ENCODE measurements at regions not wholly inside any gene's neighbourhood (a gene's known extent, or its start where the extent isn't known, plus 50 kb on each side); places are given as distances from the start of the nearest gene placed in this dataset.

DNA sequence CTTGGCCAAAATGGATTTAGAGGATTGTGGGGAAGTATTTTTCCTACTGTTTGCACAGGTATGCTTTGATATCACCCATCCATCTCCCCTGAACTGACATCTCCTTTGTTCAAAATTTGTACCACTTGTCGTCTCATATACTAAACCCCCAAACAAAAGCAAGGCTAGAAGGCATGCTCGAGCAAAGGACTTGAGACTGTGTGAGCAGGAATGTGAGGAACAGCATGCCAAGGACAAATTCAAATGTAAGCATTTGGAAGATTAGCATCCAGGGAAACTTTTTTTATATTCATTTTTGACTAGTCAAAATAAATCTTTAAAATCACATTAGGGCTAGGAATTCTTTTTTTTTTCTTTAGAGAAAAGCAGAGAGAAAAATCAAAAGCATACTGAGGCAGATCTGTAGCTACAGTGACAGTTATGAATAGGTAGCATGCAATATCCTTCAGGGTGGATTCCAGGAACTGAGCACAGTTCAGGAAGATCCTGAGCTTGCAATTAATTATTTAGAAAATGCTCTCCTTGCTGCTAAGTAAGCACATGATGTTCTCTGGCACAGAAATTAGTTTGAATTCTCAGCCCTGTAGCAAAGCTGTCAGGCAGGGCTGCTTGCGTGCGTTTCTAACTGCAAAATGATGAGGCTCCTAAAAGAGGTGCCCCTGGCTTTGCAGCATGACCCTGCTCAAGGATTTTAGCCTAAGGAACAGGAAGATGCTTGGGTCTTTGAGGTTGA is 327.7 kb downstream of the LRIG3 start:
- BruUV-seq (replicated peaks): no TSS peak
- H3K79me2 ChIP-seq (ENCODE audit: insufficient read depth, low read length): no peaks in the 10 kb centered on the region
- H4K20me1 ChIP-seq (ENCODE audit: insufficient read depth): no peaks in the 10 kb centered on the region
- no peaks in the 10 kb centered on the region for H3K36me3 ChIP-seq (ENCODE audit: control insufficient read depth in 1 of 2, insufficient read depth in 2 of 2, low read length in 2 of 2)
- ATAC-seq (no peak), DNase-seq (ENCODE audit: low read depth, low spot score) (no peak)
- ChIA-PET POLR2A (no interaction called here), CTCF (no interaction called here), RAD21 (ENCODE audit: low non-redundant PET in 1 of 2, low total read pairs in 2 of 2, uncharacterized antibody in 2 of 2, unreplicated experiment in 2 of 2) (no interaction called here)
- H3K4me1 ChIP-seq (ENCODE audit: control insufficient read depth in 1 of 2, insufficient read depth in 2 of 2, low read length in 2 of 2): peaks cover 4 to 18% of the 10 kb centered on the region in 2 experiments; a peak in 3 of 4 replicates
- H3K9ac ChIP-seq (ENCODE audit: low read length): no peak overlapping the region
- H3K9me3 ChIP-seq (ENCODE audit: control insufficient read depth in 1 of 2, insufficient read depth in 1 of 2, low read depth in 1 of 2, low read length in 2 of 2): no peaks in the 10 kb centered on the region
- H3K9me2 ChIP-seq (ENCODE audit: insufficient read depth): no peaks in the 10 kb centered on the region
- intact Hi-C loops (cut with micrococcal nuclease): no loop called here
- TF ChIP-seq ELF1 (IDR thresholded peaks at IDR 0.05; ENCODE audit: borderline replicate concordance, low read depth) (no peak), TCF7L2 (IDR thresholded peaks at IDR 0.05; ENCODE audit: borderline replicate concordance, extremely low read depth, insufficient read depth, insufficient read length) (no peak), SIN3A (IDR thresholded peaks at IDR 0.05; ENCODE audit: low read depth) (no peak), FOSL1 (IDR thresholded peaks at IDR 0.05; ENCODE audit: low read depth) (no peak), RAD21 (IDR thresholded peaks at IDR 0.05; ENCODE audit: low read depth) (no peak), EZH2phosphoT487 (IDR thresholded peaks at IDR 0.05; ENCODE audit: borderline replicate concordance) (no peak), EGR1 (IDR thresholded peaks at IDR 0.05; ENCODE audit: low read depth) (no peak), ZFX (IDR thresholded peaks at IDR 0.05) (no peak), JUND (IDR thresholded peaks at IDR 0.05) (no peak), EZH2 (IDR thresholded peaks at IDR 0.05) (no peak), CEBPB (IDR thresholded peaks at IDR 0.05; ENCODE audit: low read depth) (no peak), YY1 (IDR thresholded peaks at IDR 0.05; ENCODE audit: extremely low read depth, insufficient replicate concordance, low read depth, low read length) (no peak), CBX3 (IDR thresholded peaks at IDR 0.05; ENCODE audit: low read depth) (no peak)
- TF ChIP-seq, protein P1, sequence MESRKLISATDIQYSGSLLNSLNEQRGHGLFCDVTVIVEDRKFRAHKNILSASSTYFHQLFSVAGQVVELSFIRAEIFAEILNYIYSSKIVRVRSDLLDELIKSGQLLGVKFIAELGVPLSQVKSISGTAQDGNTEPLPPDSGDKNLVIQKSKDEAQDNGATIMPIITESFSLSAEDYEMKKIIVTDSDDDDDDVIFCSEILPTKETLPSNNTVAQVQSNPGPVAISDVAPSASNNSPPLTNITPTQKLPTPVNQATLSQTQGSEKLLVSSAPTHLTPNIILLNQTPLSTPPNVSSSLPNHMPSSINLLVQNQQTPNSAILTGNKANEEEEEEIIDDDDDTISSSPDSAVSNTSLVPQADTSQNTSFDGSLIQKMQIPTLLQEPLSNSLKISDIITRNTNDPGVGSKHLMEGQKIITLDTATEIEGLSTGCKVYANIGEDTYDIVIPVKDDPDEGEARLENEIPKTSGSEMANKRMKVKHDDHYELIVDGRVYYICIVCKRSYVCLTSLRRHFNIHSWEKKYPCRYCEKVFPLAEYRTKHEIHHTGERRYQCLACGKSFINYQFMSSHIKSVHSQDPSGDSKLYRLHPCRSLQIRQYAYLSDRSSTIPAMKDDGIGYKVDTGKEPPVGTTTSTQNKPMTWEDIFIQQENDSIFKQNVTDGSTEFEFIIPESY (IDR thresholded peaks at IDR 0.05; ENCODE audit: extremely low read depth, insufficient replicate concordance, low read length): no peak
- TF ChIP-seq, protein P2, sequence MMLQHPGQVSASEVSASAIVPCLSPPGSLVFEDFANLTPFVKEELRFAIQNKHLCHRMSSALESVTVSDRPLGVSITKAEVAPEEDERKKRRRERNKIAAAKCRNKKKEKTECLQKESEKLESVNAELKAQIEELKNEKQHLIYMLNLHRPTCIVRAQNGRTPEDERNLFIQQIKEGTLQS (IDR thresholded peaks at IDR 0.05): no peak
- TF ChIP-seq, protein P3, sequence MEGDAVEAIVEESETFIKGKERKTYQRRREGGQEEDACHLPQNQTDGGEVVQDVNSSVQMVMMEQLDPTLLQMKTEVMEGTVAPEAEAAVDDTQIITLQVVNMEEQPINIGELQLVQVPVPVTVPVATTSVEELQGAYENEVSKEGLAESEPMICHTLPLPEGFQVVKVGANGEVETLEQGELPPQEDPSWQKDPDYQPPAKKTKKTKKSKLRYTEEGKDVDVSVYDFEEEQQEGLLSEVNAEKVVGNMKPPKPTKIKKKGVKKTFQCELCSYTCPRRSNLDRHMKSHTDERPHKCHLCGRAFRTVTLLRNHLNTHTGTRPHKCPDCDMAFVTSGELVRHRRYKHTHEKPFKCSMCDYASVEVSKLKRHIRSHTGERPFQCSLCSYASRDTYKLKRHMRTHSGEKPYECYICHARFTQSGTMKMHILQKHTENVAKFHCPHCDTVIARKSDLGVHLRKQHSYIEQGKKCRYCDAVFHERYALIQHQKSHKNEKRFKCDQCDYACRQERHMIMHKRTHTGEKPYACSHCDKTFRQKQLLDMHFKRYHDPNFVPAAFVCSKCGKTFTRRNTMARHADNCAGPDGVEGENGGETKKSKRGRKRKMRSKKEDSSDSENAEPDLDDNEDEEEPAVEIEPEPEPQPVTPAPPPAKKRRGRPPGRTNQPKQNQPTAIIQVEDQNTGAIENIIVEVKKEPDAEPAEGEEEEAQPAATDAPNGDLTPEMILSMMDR (IDR thresholded peaks at IDR 0.05 in 2 of 3, conservative IDR thresholded peaks at IDR 0.05 in 1 of 3; ENCODE audit: borderline replicate concordance in 1 of 3, insufficient read depth in 1 of 3, low read depth in 2 of 3, low read length in 2 of 3): no peak
- H3K4me3 ChIP-seq (replicated peaks in 1 of 2; ENCODE audit: low read depth in 1 of 2, low read length in 2 of 2): no peak overlapping the region
- no peak overlapping the region for H2AFZ ChIP-seq (ENCODE audit: low read depth, low read length, poor library complexity, severe bottlenecking)
- H3K4me2 ChIP-seq (ENCODE audit: low read length): no peak overlapping the region
- H3K27ac ChIP-seq (ENCODE audit: low read depth, low read length): no peak overlapping the region
- no peaks in the 10 kb centered on the region for H3K27me3 ChIP-seq (ENCODE audit: insufficient read depth, low read length)
